Thymus (tissue), 11 donors: ENCODE measurements at regions not wholly inside any gene's neighbourhood (a gene's known extent, or its start where the extent isn't known, plus 50 kb on each side); places are given as distances from the start of the nearest gene placed in this dataset.

ENCODE experiments used
- DNase-seq, 9 donors: peaks; one replicate each; pipeline ENCODE4 v3.0.0-alpha.2; 2013; ENCODE audit warnings: low spot score in 9 of 9, low read depth in 6 of 9, missing footprints in 1 of 9
- H3K27ac ChIP-seq, 2 donors: one replicate each; pipeline ENCODE4 v1.5.1; 2013; ENCODE audit warnings: control low read depth in 1 of 2, low read depth in 1 of 2, low read length in 1 of 2, mild to moderate bottlenecking in 1 of 2, moderate library complexity in 1 of 2
- H3K27me3 ChIP-seq, 2 donors: one replicate each; pipeline ENCODE4 v1.5.1; 2013; ENCODE audit warnings: low read length in 1 of 2; ENCODE audit not compliant: control insufficient read depth in 2 of 2, insufficient read depth in 1 of 2
- H3K36me3 ChIP-seq, 2 donors: one replicate each; pipeline ENCODE4 v1.5.1; 2013; ENCODE audit warnings: low read length in 1 of 2, mild to moderate bottlenecking in 1 of 2, moderate library complexity in 1 of 2; ENCODE audit not compliant: control insufficient read depth in 2 of 2, insufficient read depth in 2 of 2
- H3K4me1 ChIP-seq, 2 donors: one replicate each; pipeline ENCODE4 v1.5.1; 2013; ENCODE audit warnings: low read length in 2 of 2; ENCODE audit not compliant: control insufficient read depth in 2 of 2, insufficient read depth in 2 of 2
- H3K4me3 ChIP-seq, 2 donors: one replicate each; pipeline ENCODE4 v1.5.1; 2013; ENCODE audit warnings: low read length in 2 of 2, control low read depth in 1 of 2, mild to moderate bottlenecking in 1 of 2
- H3K9me3 ChIP-seq, 2 donors: one replicate each; pipeline ENCODE4 v1.5.1; 2013; ENCODE audit warnings: low read length in 1 of 2, mild to moderate bottlenecking in 1 of 2; ENCODE audit not compliant: control insufficient read depth in 2 of 2, insufficient read depth in 1 of 2
- WGBS: extraction: QIAGEN DNeasy Blood & Tissue Kit; methylation state at CpG from one replicate; pipeline ENCODE4 v1.1.7; 2013; 5-methylcytosine and 5-hydroxymethylcytosine counted together
- donor health status: healthy.

GRCh38 chr20:55685841-55686240 lies 319.5 kb downstream of the CBLN4 start:
- Histone ChIP-seq H3K27me3 (no peaks in the 10 kb centered on the region), H3K9me3 (no peaks in the 10 kb centered on the region), H3K4me3 (no peak overlapping the region), H3K4me1 (no peaks in the 10 kb centered on the region), H3K36me3 (no peaks in the 10 kb centered on the region), H3K27ac (no peak overlapping the region)
- no peak for DNase-seq
- 86% methylated on average over 8 of the region's 8 CpGs for WGBS

DNA sequence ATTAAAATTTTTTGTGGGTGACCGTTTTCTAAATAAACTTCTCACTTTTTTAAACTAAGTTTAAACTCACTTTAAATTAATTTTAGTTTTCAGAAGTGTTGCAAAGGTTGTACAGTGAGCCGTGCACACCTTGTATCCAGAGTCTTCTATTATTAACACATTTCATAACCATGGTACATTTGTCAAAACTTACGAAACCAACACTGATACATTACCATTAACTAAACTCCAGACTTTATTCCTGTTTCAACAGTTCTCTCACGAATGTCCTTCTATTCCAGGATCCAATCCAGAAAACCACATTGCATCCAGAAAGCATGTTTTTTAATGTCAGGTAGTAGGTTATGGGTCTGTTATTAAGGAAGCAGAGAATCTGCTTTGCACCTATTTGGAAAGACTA lies 319.9 kb downstream of the CBLN4 start:
- Histone ChIP-seq H3K36me3 (no peaks in the 10 kb centered on the region), H3K4me3 (no peak overlapping the region), H3K9me3 (no peaks in the 10 kb centered on the region), H3K27me3 (no peaks in the 10 kb centered on the region), H3K4me1 (no peaks in the 10 kb centered on the region), H3K27ac (no peak overlapping the region)
- no peak for DNase-seq
- 89% methylated on average over 4 of the region's 4 CpGs for WGBS

DNA sequence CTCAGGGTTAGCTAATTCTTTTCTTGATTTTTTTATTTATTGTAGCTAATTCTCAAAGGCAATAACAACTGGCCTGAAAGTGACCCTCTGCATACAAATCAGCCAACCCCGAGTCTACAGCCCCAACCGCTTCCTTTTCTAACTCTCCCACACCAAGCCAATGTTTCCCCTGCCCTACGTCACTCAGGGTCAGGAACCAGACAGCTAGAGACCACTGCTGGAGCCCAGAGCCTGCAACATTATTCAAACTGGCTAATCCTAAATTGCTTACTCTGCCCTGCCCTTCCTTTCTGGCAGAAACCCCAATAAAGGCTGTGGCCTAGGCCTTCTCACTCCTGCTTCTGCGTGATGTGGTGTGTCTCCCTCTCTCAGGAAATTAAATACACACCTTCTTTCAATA lies 320.7 kb downstream of the CBLN4 start:
- DNase-seq = no peak
- Histone ChIP-seq H3K4me3 (no peak overlapping the region), H3K27ac (no peak overlapping the region), H3K36me3 (no peaks in the 10 kb centered on the region), H3K4me1 (no peaks in the 10 kb centered on the region), H3K27me3 (no peaks in the 10 kb centered on the region), H3K9me3 (no peaks in the 10 kb centered on the region)
- WGBS = 62% methylated on average over 4 of the region's 4 CpGs

GRCh38 chr20:55678970-55679667 lies 326.2 kb downstream of the CBLN4 start:
- Histone ChIP-seq H3K27ac (no peak overlapping the region), H3K4me1 (no peaks in the 10 kb centered on the region), H3K36me3 (no peaks in the 10 kb centered on the region), H3K27me3 (no peaks in the 10 kb centered on the region), H3K4me3 (no peak overlapping the region), H3K9me3 (no peaks in the 10 kb centered on the region)
- no peak for DNase-seq
- 90% methylated on average over 5 of the region's 5 CpGs for WGBS

DNA sequence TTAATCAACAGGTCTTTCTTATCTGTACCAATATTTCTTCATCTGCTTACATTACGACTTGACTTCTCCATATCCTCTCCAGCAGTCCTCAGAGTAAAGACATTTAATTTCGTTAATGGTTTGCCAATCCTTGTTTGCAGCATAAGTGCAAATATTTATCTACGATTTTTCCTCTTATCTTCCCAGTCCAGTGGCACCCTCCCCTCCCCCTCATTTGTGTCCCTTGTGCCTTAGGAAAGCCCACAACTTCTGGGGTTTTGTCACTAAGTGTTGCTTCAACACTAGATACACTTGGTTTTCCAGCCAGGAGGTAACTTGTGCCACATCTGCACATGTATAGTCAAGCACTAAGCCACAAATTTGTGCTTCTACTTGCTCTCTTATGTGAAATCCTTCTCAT lies 327.2 kb downstream of the CBLN4 start:
- Histone ChIP-seq H3K4me3 (no peak overlapping the region), H3K27me3 (no peaks in the 10 kb centered on the region), H3K27ac (no peak overlapping the region), H3K9me3 (no peaks in the 10 kb centered on the region), H3K36me3 (no peaks in the 10 kb centered on the region), H3K4me1 (no peaks in the 10 kb centered on the region)
- no peak for DNase-seq
- 85% methylated on average over 3 of the region's 3 CpGs for WGBS

DNA sequence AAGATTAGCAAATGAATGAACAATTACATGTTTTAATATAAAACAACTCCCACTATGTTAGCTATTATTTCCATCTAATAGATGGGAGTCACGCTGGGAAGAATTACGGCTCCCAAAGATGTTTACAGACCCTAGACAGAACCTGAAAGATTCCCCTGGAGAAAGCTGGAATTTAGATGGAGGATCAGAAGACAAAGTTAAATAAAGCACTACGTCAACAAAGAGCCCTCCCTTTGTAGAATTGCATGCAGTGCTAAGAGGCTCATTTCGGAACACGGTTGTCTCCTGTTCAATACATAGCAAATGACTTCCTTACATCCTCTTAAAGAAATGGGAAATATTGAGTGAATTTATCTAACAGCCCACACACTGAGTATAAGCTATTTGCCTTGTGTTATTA lies 328.3 kb downstream of the CBLN4 start:
- 91% methylated on average over 5 of the region's 5 CpGs for WGBS
- DNase-seq = no peak
- no peaks in the 10 kb centered on the region for H3K4me1 ChIP-seq

GRCh38 chr20:55676097-55676496 lies 329.2 kb downstream of the CBLN4 start:
- no peaks in the 10 kb centered on the region for H3K4me1 ChIP-seq
- no peak overlapping the region for H3K27ac ChIP-seq
- H3K36me3 ChIP-seq = no peaks in the 10 kb centered on the region
- no peak overlapping the region for H3K4me3 ChIP-seq
- H3K27me3 ChIP-seq = no peaks in the 10 kb centered on the region
- no peak for DNase-seq
- 89% methylated on average over 5 of the region's 5 CpGs for WGBS
- H3K9me3 ChIP-seq = no peaks in the 10 kb centered on the region

More for the DNA sequence above, 328.3 kb downstream of the CBLN4 start:
- Histone ChIP-seq H3K4me3 (no peak overlapping the region), H3K9me3 (no peaks in the 10 kb centered on the region), H3K36me3 (no peaks in the 10 kb centered on the region), H3K27ac (no peak overlapping the region), H3K27me3 (no peaks in the 10 kb centered on the region)

- WGBS = 96% methylated on average over 1 of the region's 1 CpG
- Histone ChIP-seq H3K27me3 (no peaks in the 10 kb centered on the region), H3K9me3 (no peaks in the 10 kb centered on the region), H3K4me1 (no peaks in the 10 kb centered on the region), H3K27ac (no peak overlapping the region), H3K36me3 (no peaks in the 10 kb centered on the region), H3K4me3 (no peak overlapping the region)
- DNase-seq = no peak
These were observed 336.7 kb downstream of the CBLN4 start for GRCh38 chr20:55668631-55669030.

GRCh38 chr20:55667955-55668354 lies 337.4 kb downstream of the CBLN4 start:
- H3K4me1 ChIP-seq = no peaks in the 10 kb centered on the region
- 90% methylated on average over 3 of the region's 3 CpGs for WGBS
- no peak overlapping the region for H3K27ac ChIP-seq
- H3K4me3 ChIP-seq = no peak overlapping the region
- no peak for DNase-seq
- H3K27me3 ChIP-seq = no peaks in the 10 kb centered on the region
- no peaks in the 10 kb centered on the region for H3K9me3 ChIP-seq
- no peaks in the 10 kb centered on the region for H3K36me3 ChIP-seq
